GM21737 (cell line): ENCODE measurements at regions not wholly inside any gene's neighbourhood (a gene's known extent, or its start where the extent isn't known, plus 50 kb on each side); places are given as distances from the start of the nearest gene placed in this dataset.
A peak's percentile ranks its signal among the peaks of the same experiment; 100 is the strongest.

ENCODE experiments used
- ATAC-seq: cut with Tn5 transposase; IDR thresholded peaks from one replicate; pipeline ENCODE4 v1.9.1; 2021; ENCODE audit warnings: mild to moderate bottlenecking, moderate library complexity; ENCODE audit not compliant: unreplicated experiment

- peak; percentile 65 for ATAC-seq
Measured at GRCh38 chr3:5426094-5426883, 238.8 kb downstream of the EDEM1 start.

- ATAC-seq, result no peak
Measured at GRCh38 chr3:5427021-5427420, 239.5 kb downstream of the EDEM1 start.

- no peak for ATAC-seq
Measured at GRCh38 chr3:5427938-5428337, 240.4 kb downstream of the EDEM1 start.

GRCh38 chr3:5428607-5429516 lies 241.4 kb downstream of the EDEM1 start:
- ATAC-seq, result peak; percentile 77

- no peak for ATAC-seq
Measured at GRCh38 chr3:5429517-5429890, 242.0 kb downstream of the EDEM1 start.

- ATAC-seq, result no peak
Measured at GRCh38 chr3:5430701-5431100, 243.2 kb downstream of the EDEM1 start.

GRCh38 chr3:5431146-5431545 lies 243.6 kb downstream of the EDEM1 start:
- no peak for ATAC-seq

- no peak for ATAC-seq
Measured at GRCh38 chr3:5431811-5432378, 244.4 kb downstream of the EDEM1 start.

- no peak for ATAC-seq
Measured at GRCh38 chr3:5437296-5437782, 249.8 kb downstream of the EDEM1 start.

- no peak for ATAC-seq
Measured at GRCh38 chr3:5437783-5438323, 250.3 kb downstream of the EDEM1 start.

- no peak for ATAC-seq
Measured at GRCh38 chr3:5441401-5441800, 253.9 kb downstream of the EDEM1 start.

GRCh38 chr3:5442106-5442785 lies 254.7 kb downstream of the EDEM1 start:
- no peak for ATAC-seq

- no peak for ATAC-seq
Measured at GRCh38 chr3:5442786-5443138, 255.3 kb downstream of the EDEM1 start.

- ATAC-seq, result no peak
Measured at GRCh38 chr3:5444253-5444652, 256.7 kb downstream of the EDEM1 start.

GRCh38 chr3:5445676-5446201 lies 258.2 kb downstream of the EDEM1 start:
- ATAC-seq, result no peak

GRCh38 chr3:5448246-5448645 lies 260.7 kb downstream of the EDEM1 start:
- ATAC-seq, result no peak

- ATAC-seq, result no peak
Measured at GRCh38 chr3:5448816-5449215, 261.3 kb downstream of the EDEM1 start.

- ATAC-seq, result no peak
Measured at GRCh38 chr3:5456199-5456598, 268.7 kb downstream of the EDEM1 start.

GRCh38 chr3:5458526-5458925 lies 271.0 kb downstream of the EDEM1 start:
- no peak for ATAC-seq

- ATAC-seq, result no peak
Measured at GRCh38 chr3:5462086-5462485, 274.6 kb downstream of the EDEM1 start.

GRCh38 chr3:5463991-5464390 lies 276.5 kb downstream of the EDEM1 start:
- no peak for ATAC-seq
